HEK293T (cell line): ENCODE measurements at regions not wholly inside any gene's neighbourhood (a gene's known extent, or its start where the extent isn't known, plus 50 kb on each side); places are given as distances from the start of the nearest gene placed in this dataset.

Source experiments
- FOXA1 ChIP-seq: fragments of 450-650 bp; IDR thresholded peaks from 2 replicates; pipeline ENCODE4 v1.6.1; 2016; ENCODE audit warnings: mild to moderate bottlenecking
- FOXK2 ChIP-seq: fragments of 450-650 bp; IDR thresholded peaks from 2 replicates; pipeline ENCODE4 v1.6.1; 2016; ENCODE audit warnings: mild to moderate bottlenecking
- HDGF ChIP-seq: fragments of 450-650 bp; IDR thresholded peaks from 2 replicates; pipeline ENCODE4 v1.6.1; 2017; ENCODE audit warnings: antibody characterized with exemption, borderline replicate concordance

GRCh38 chr17:34845296-34845695 is 116.0 kb downstream of the CCT6B start:
- TF ChIP-seq FOXK2 (no peak), FOXA1 (no peak), HDGF (no peak)
